B cell (primary cell): ENCODE measurements at regions not wholly inside any gene's neighbourhood (a gene's known extent, or its start where the extent isn't known, plus 50 kb on each side); places are given as distances from the start of the nearest gene placed in this dataset.
"Not testable (repeated sequence)": the region's sequence is repeated elsewhere in the genome, so short reads cannot be mapped to it uniquely, and the experiment has no call there.

Source experiments
- EZH2 ChIP-seq: IDR thresholded peaks from 2 replicates; pipeline ENCODE4 v1.6.1; 2012; ENCODE audit warnings: borderline replicate concordance, low read depth, mild to moderate bottlenecking, moderate library complexity, low read length; ENCODE audit not compliant: insufficient read depth, poor library complexity, severe bottlenecking
- TF ChIP-seq, protein P1 (sequence below): fragments of 200-600 bp; IDR thresholded peaks from one replicate; pipeline ENCODE4 v1.8.0; 2022; ENCODE audit warnings: antibody characterized with exemption, mild to moderate bottlenecking

DNA sequence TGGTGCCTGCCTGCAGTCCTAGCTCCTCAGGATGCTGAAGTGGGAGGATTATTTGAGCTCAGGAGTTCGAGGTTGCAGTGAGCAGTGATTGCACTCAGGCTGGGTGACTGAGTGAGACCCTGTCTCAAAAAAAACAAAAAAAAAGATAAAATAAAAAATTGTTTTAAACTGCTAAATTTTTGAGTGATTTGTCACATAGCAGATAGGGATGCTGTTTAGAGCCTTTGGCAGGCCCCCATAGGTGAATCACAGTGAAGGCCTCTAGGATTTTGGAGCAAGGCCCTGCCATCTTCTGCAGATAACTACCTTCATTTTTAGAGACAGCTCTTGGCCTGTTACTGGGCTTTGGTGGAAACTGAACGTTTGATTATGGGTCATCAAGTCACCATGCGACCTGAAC, 151.6 kb downstream of the SKIDA1 start:
- TF ChIP-seq, protein P1, sequence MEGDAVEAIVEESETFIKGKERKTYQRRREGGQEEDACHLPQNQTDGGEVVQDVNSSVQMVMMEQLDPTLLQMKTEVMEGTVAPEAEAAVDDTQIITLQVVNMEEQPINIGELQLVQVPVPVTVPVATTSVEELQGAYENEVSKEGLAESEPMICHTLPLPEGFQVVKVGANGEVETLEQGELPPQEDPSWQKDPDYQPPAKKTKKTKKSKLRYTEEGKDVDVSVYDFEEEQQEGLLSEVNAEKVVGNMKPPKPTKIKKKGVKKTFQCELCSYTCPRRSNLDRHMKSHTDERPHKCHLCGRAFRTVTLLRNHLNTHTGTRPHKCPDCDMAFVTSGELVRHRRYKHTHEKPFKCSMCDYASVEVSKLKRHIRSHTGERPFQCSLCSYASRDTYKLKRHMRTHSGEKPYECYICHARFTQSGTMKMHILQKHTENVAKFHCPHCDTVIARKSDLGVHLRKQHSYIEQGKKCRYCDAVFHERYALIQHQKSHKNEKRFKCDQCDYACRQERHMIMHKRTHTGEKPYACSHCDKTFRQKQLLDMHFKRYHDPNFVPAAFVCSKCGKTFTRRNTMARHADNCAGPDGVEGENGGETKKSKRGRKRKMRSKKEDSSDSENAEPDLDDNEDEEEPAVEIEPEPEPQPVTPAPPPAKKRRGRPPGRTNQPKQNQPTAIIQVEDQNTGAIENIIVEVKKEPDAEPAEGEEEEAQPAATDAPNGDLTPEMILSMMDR: not testable (repeated sequence)
- TF ChIP-seq EZH2: not testable (repeated sequence)
